Body of pancreas (tissue), 4 donors: ENCODE measurements at regions not wholly inside any gene's neighbourhood (a gene's known extent, or its start where the extent isn't known, plus 50 kb on each side); places are given as distances from the start of the nearest gene placed in this dataset.

Source experiments
- CTCF ChIP-seq, 7 experiments: fragments of 450-650 bp in 4 of 7; fragments of 200-600 bp in 3 of 7; sonication (generic) in 3 of 7; IDR thresholded peaks; one replicate each; pipeline ENCODE4 v1.5.1; 2016 to 2019; ENCODE audit warnings: antibody characterized with exemption in 7 of 7
- POLR2A ChIP-seq, 3 donors: fragments of 450-650 bp; IDR thresholded peaks; one replicate each; pipeline ENCODE4 v1.6.1; 2016; ENCODE audit warnings: antibody characterized with exemption in 3 of 3, mild to moderate bottlenecking in 2 of 3

GRCh38 chr6:112539355-112539754, 192.2 kb downstream of the RFPL4B start:
- TF ChIP-seq CTCF (IDR thresholded peaks at IDR 0.05) (no peak), POLR2A (IDR thresholded peaks at IDR 0.05) (no peak)
